HG02970 (cell line): ENCODE measurements at regions not wholly inside any gene's neighbourhood (a gene's known extent, or its start where the extent isn't known, plus 50 kb on each side); places are given as distances from the start of the nearest gene placed in this dataset.
A peak's percentile ranks its signal among the peaks of the same experiment; 100 is the strongest.

ENCODE experiments used
- ATAC-seq: cut with Tn5 transposase; IDR thresholded peaks from one replicate; pipeline ENCODE4 v1.9.1; 2021; ENCODE audit warnings: mild to moderate bottlenecking, moderate library complexity, moderate number of reproducible peaks; ENCODE audit not compliant: unreplicated experiment, low FRiP score

DNA sequence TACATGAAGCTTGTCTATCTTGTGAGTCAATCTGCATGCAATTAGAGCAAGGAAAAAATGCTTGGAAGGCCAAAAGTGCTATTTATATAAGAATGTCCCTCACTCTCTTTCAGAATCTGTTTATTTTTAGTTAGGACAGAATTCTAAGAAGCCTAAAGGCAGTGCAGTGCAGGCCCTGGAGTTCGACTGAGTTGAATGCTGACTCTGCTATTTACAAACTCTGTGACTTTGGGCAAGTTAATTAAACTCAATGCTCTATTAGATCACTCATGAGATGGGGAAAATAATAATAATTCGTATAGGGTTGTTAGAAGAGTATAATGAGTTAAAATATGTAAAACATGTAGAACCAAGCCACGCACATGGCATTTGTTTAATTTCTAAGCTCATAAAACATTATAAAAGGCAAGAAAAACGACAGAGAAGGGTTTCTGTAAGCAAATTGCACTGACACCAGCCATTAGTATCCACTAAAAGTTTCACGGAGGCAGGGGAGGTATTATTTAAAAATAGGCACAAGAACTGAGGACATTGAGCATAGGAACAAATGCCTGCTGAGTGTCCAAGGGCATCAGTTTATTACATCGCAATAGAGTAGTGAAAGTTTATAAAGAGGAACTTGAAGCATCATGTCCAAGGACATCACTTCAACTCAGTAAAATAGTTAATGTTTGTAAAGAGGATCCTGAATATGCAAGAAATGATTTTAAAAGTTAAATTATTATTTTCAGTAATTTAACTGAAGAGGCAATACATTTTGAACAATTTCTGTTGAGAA is 115.0 kb upstream of the INPP4B start:
- no peak for ATAC-seq

- no peak for ATAC-seq
These were observed 115.8 kb upstream of the INPP4B start for GRCh38 chr4:142961866-142962265.

DNA sequence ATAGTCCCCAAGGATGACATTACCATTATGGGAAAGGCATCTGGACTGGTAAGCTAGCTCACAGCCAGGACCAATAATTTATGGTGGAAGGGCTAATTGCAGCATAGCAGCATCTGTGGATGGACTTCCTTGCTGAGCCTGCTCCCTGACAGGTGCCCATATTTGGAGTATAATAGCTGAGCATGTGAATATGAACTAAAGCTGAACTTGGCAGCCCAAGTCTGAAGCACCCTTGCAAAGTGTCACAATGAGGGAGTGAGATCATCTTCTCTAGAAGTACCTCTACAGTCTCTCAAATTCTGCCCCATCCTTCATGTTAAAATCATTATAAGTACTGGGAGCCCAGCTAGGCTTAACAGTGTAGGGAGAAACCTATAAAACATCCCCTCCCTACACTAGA is 128.2 kb upstream of the INPP4B start:
- ATAC-seq, result no peak

DNA sequence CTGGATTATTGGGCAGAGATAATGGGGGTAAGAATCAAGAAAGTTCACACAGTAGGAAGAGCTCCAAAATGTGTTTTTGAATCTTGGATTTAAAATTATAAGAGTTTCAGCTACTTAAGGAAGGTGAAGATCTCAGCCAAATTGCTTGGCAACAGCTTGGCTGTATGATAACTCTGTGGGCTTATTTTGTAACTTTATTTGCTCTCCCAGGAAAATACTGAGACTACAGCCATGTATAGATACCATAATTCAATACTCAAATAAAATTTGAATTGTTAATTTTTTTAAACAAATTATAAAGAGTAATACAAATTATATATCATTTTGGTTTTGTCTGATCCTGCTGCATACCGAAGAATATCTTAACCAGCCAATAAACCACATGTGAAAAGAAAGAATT is 129.5 kb upstream of the INPP4B start:
- no peak for ATAC-seq

DNA sequence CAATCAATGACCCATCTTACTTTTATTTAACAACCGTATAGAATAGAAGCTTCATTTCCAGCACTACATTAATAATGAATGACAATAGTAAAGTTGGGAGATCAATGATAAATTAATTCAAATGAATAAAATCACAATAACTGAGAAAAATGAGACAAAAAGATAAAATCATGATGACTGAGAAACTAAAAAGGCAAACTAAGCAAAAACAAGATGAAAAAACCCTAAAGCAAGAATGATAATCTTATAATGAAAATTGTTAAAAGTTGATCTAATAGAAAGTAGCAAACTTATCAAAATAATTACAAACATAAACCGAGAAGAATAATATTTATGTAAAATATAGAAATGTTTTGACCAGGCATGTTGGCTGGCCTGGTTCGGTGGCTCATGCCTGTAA is 130.4 kb upstream of the INPP4B start:
- no peak for ATAC-seq

DNA sequence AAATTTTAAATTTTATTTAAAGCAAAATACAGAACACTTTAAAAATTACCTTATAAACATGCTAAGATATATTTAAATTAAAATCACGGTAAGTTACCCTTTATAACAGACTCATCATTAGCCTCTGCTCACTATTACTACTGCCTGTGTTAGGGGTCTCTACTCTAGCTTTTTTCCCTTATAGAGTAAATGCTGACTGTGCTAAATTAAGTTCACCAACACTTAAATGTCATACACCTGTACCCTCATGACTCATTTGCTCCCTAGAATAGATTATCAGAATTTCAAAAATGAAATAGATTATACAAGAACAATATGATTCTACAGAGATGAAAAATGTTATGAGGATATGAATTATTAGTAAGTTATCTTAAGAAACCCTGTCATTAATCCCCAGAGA is 131.1 kb upstream of the INPP4B start:
- ATAC-seq, result no peak

- no peak for ATAC-seq
These were observed 137.0 kb upstream of the INPP4B start for GRCh38 chr4:142983065-142983464.

- no peak for ATAC-seq
These were observed 137.5 kb upstream of the INPP4B start for GRCh38 chr4:142983589-142983988.

- ATAC-seq, result no peak
These were observed 138.9 kb upstream of the INPP4B start for GRCh38 chr4:142984871-142985585.

DNA sequence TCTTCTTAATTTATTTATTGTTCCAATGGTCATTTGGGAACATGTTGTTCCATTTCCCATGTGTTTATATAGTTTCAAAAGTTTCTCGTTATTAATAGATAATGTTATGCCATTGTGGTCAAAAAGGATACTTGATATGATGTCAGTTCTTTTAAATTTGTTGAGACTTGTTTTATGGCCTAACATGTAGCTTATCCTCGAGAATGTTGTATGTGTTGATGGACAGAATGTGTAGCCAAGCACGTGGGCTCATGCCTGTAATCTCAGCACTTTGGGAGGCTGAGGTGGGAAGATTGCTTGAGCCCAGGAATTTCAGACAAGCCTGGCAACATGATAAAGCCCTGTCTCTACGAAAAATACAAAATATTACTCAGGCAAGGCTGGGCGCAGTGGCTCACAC is 168.5 kb upstream of the USP38 start:
- no peak for ATAC-seq

- ATAC-seq, result no peak
These were observed 167.5 kb upstream of the USP38 start for GRCh38 chr4:143017210-143017609.

GRCh38 chr4:143019351-143019750 is 165.4 kb upstream of the USP38 start:
- no peak for ATAC-seq

GRCh38 chr4:143021384-143021783 is 163.3 kb upstream of the USP38 start:
- ATAC-seq, result peak; percentile 55

DNA sequence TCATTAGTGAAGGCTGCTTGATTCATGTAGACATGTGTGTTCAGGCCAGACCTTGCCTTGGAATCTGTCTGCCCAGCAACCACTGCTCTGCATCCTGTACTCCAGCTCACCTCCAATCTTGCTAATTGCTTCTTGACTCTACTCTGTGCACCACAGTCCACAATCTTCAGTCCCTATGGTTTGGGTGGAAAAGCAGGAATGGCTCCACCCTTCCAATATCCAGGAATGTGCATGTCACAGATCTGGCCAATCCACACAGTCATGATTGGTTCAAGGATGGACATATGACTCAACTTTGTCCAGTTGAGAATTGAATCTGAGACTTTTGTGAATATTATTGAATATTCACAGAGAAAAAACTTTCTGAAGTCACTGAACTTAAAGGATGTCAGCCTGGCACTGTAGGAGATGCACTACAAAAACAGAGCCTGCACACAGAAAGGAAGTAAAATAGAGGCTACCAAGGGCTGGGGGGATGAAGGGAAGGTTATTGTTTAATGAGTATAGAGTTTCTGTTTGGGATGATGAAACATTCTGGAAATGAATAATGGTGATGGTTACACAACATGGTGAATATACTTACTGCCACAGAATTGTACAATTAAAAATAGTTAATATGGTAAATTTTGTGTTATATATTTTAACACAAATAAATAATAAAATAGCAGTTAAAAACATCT is 161.3 kb upstream of the USP38 start:
- ATAC-seq, result peak; percentile 39

- peak; percentile 58 for ATAC-seq
These were observed 159.5 kb upstream of the USP38 start for GRCh38 chr4:143025081-143025704.

DNA sequence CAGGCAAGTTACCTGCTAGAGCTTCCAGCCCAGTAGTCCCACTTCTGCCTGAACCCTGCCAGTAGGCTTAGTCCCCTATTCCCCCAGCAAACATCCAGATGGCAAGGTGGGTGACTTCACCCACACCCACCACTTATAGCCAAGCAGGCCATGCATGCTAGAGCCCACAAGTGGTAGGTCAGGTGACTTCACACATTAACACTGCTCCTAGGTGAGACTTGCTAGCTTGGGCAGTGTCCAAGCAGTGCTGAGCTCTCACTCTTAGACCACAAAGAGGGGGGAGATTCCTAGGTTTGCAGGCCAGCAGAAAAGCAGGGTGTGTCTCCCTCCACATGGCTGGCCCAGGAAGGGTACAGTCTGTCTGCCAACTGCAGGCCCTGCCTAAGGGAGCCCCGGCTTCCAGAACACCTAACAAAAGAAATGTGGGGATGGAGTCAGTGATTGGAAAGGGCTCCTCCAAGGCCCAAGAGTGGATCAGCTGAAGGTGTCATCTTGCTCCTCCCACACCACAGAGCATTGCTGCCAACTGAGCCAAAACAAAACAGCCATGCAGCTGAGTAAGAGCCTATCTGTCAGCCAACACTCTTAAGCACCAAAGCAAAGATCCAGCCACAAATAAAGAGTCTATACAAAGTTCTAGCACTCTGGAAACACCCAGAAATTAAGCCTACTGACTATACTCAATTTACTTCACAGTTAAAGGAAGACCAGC is 158.1 kb upstream of the USP38 start:
- no peak for ATAC-seq

DNA sequence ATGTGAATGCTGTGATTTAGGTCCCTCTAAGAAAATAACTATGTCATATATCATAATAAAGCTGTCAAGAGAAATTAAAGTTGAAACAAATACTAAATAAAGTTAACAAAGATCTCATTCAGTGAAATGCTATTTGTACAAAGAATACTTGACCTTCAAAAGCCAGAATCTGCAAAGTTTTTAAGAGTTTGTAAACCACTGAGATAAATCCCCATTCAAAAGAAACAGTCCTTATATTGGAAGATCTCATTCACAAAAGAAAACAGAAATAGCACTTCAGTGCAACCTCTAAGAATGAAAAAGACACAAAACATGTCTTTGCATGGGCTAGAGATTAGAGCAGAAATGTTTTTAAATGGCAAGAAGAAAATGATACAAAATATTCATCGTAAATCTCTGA is 149.1 kb upstream of the USP38 start:
- ATAC-seq, result no peak

GRCh38 chr4:143036443-143036842 is 148.3 kb upstream of the USP38 start:
- ATAC-seq, result no peak

DNA sequence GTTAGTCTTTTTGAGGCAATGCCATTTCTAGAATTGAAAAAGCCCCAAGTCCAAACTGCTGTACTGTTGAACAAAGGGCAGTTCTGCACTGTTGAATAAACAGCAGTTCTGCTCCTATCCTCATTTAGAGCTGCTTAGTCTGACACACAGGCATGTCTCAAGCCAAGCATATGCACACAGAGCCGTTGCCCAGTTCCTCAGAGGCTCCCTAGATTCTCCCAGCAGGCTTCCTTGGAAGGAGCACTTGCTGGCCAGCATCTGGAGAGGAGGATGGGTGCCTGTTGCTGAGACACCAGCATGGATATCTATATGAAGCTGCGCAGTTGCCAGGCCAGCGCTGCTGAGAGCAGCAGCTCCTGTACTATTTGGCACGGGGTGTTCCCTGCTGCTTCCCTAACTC is 138.3 kb upstream of the USP38 start:
- ATAC-seq, result no peak

DNA sequence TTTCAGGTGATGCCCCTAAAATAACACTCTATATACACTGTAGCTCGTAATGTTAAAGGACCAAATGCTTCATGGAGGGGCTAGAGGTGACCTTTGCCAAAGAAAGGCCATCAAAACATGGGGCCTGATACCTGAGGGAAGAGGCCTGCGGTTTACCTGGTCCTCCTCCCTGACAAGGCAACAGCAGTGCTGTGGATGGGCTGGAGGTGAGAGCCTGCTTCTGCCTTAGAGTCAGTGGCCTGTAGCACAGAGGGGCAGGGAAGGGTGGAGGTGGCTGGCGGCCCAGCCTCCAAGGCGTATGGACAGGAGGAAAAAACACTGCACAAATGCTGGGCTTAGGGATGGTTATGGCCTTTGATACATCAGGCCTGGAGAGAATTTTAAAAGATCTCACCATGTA is 137.8 kb upstream of the USP38 start:
- ATAC-seq, result no peak
